ENCODE measurements at regions not wholly inside any gene's neighbourhood (a gene's known extent, or its start where the extent isn't known, plus 50 kb on each side); places are given as distances from the start of the nearest gene placed in this dataset.

DNA sequence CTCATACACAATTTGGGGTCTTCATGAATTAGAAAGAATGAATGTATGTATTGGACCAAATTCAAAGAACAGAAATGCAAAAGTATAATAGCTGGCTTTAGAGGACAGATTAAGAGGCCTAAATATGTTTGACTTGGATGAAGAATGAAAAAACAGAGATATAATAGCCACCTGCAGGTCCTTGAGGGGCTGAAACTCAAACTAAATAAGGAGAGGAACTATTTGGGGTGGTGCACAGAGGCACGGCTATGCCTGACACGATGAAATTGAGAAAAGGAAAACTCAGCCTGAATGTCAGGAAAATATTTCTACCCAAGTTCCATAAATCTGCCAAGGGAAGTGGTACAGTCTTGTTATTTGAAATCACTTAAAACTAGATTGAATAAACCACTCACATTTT lies 222.9 kb upstream of the DDHD1 start:
- no peak overlapping the region for H3K27ac Mint-ChIP-seq
- Histone ChIP-seq H4K8ac (replicated peaks; ENCODE audit: insufficient read length, low read depth, low read length) (no peak overlapping the region), H3K79me1 (ENCODE audit: insufficient read depth, low read depth, low read length, poor library complexity, severe bottlenecking) (no peaks in the 10 kb centered on the region), H2BK15ac (ENCODE audit: low read depth, low read length) (no peak overlapping the region), H3K27me3 (ENCODE audit: insufficient read depth, low read length) (no peaks in the 10 kb centered on the region), H2BK5ac (ENCODE audit: insufficient read length, low read length) (no peak overlapping the region), H2BK20ac (ENCODE audit: low read depth, low read length, poor library complexity, severe bottlenecking) (no peak overlapping the region), H3K4me2 (ENCODE audit: insufficient read depth, insufficient read length, low read length) (no peak overlapping the region), H3K23ac (ENCODE audit: insufficient read length, low read depth, low read length) (no peak overlapping the region), H4K5ac (ENCODE audit: insufficient read length, low read depth, low read length) (no peak overlapping the region), H3K27ac (ENCODE audit: insufficient read length, low read depth, low read length) (no peak overlapping the region), H3K4me1 (ENCODE audit: insufficient read depth, low read length) (no peaks in the 10 kb centered on the region), H3K9ac (ENCODE audit: extremely low read depth, insufficient read length, low read length) (no peak overlapping the region), H2BK120ac (ENCODE audit: low read depth, low read length, poor library complexity, severe bottlenecking) (no peak overlapping the region), H4K20me1 (ENCODE audit: control insufficient read depth, insufficient read depth, insufficient read length) (no peaks in the 10 kb centered on the region), H3K18ac (ENCODE audit: insufficient read length, low read depth, low read length) (no peak overlapping the region), H4K91ac (ENCODE audit: insufficient read length, low read depth, low read length) (no peak overlapping the region), H3K4ac (ENCODE audit: low read depth, low read length) (no peak overlapping the region), H3K9me3 (ENCODE audit: control insufficient read depth, low read depth, low read length) (no peaks in the 10 kb centered on the region), H3K14ac (ENCODE audit: insufficient read depth, low read length) (no peak overlapping the region), H2BK12ac (ENCODE audit: insufficient read length, low read depth, low read length) (no peak overlapping the region), H3K56ac (ENCODE audit: insufficient read length, low read depth, low read length) (no peak overlapping the region), H2AK5ac (ENCODE audit: insufficient read length, low read length) (no peak overlapping the region), H2AFZ (ENCODE audit: low read length) (no peak overlapping the region), H3K23me2 (ENCODE audit: insufficient read length, low read depth, low read length, poor library complexity, severe bottlenecking) (no peaks in the 10 kb centered on the region), H3T11ph (ENCODE audit: low read length) (no peak overlapping the region), H3K79me2 (ENCODE audit: insufficient read depth, low read length) (no peaks in the 10 kb centered on the region)
- H3K4me3 Mint-ChIP-seq, result no peak overlapping the region
- H3K36me3 Mint-ChIP-seq (ENCODE audit: insufficient read depth in 1 of 3, low read depth in 3 of 3), result no peaks in the 10 kb centered on the region; a peak in 1 of 7 replicates
- peaks cover 0 to 2% of the 10 kb centered on the region in 2 experiments; a peak in 2 of 4 replicates for H3K4me1 Mint-ChIP-seq
- DNase-seq, result no peak
- no CpG with 5 or more reads among the region's 2 CpGs for WGBS (ENCODE audit: extremely low coverage, insufficient read length, low lambda C conversion rate)
- H3K27me3 Mint-ChIP-seq (ENCODE audit: low read depth), result no peaks in the 10 kb centered on the region
- TF ChIP-seq, protein P1, sequence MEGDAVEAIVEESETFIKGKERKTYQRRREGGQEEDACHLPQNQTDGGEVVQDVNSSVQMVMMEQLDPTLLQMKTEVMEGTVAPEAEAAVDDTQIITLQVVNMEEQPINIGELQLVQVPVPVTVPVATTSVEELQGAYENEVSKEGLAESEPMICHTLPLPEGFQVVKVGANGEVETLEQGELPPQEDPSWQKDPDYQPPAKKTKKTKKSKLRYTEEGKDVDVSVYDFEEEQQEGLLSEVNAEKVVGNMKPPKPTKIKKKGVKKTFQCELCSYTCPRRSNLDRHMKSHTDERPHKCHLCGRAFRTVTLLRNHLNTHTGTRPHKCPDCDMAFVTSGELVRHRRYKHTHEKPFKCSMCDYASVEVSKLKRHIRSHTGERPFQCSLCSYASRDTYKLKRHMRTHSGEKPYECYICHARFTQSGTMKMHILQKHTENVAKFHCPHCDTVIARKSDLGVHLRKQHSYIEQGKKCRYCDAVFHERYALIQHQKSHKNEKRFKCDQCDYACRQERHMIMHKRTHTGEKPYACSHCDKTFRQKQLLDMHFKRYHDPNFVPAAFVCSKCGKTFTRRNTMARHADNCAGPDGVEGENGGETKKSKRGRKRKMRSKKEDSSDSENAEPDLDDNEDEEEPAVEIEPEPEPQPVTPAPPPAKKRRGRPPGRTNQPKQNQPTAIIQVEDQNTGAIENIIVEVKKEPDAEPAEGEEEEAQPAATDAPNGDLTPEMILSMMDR (conservative IDR thresholded peaks at IDR 0.05), result no peak
- H3K9me3 Mint-ChIP-seq, result no peaks in the 10 kb centered on the region; a peak in 1 of 5 replicates
